HepG2 (cell line): ENCODE measurements at regions not wholly inside any gene's neighbourhood (a gene's known extent, or its start where the extent isn't known, plus 50 kb on each side); places are given as distances from the start of the nearest gene placed in this dataset.

Experiments
- MAFG ChIP-seq: sonication (generic); formaldehyde crosslinking; IDR thresholded peaks from 2 replicates; pipeline ENCODE4 v1.5.1; 2020; ENCODE audit warnings: mild to moderate bottlenecking, missing genetic modification reagents
- NFYB ChIP-seq: sonication (generic); formaldehyde crosslinking; IDR thresholded peaks from 2 replicates; pipeline ENCODE4 v1.4.0; 2020; ENCODE audit warnings: missing genetic modification reagents
- POLR2A ChIP-seq, 2 experiments: IDR thresholded peaks; 2 replicates each; pipeline ENCODE4 v1.6.1; 2011; ENCODE audit warnings: low read depth in 2 of 2, low read length in 2 of 2, mild to moderate bottlenecking in 1 of 2, moderate library complexity in 1 of 2; ENCODE audit not compliant: insufficient read depth in 1 of 2
- POLR2AphosphoS5 ChIP-seq: IDR thresholded peaks from 2 replicates; pipeline ENCODE4 v1.6.1; 2012; ENCODE audit warnings: low read depth, low read length
- SALL1 ChIP-seq: sonication (generic); formaldehyde crosslinking; IDR thresholded peaks from 2 replicates; pipeline ENCODE4 v1.8.0; 2022; ENCODE audit warnings: mild to moderate bottlenecking, missing genetic modification reagents

DNA sequence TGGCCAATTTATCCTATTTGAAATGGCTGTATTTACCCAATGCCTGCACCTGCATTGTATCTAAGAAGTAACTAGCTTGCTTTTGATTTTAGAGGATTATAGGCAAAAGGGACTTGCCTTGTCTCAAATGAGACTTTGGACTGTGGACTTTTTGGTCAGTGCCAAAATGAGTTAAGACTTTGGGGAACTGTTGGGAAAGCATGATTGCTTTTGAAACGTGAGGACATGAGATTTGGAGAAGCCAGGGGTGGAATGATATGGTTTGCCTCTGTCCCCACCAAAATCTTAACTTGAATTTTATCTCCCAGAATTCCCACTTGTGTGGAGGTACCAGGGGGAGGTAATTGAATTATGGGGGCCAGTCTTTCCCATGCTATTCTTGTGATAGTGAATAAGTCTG, 1505.4 kb downstream of the SI start:
- TF ChIP-seq NFYB (CRISPR knock-in tag) (no peak), SALL1 (CRISPR knock-in tag) (no peak), POLR2AphosphoS5 (no peak), MAFG (CRISPR knock-in tag) (no peak), POLR2A (IDR thresholded peaks at IDR 0.05; ENCODE audit: insufficient read depth in 1 of 2, low read depth in 2 of 2, low read length in 2 of 2) (no peak)
